HG02623 (cell line): ENCODE measurements at regions not wholly inside any gene's neighbourhood (a gene's known extent, or its start where the extent isn't known, plus 50 kb on each side); places are given as distances from the start of the nearest gene placed in this dataset.
A peak's percentile ranks its signal among the peaks of the same experiment; 100 is the strongest.

Experiments used
- ATAC-seq: cut with Tn5 transposase; IDR thresholded peaks from one replicate; pipeline ENCODE4 v1.9.1; 2021; ENCODE audit warnings: moderate library complexity; ENCODE audit not compliant: unreplicated experiment

DNA sequence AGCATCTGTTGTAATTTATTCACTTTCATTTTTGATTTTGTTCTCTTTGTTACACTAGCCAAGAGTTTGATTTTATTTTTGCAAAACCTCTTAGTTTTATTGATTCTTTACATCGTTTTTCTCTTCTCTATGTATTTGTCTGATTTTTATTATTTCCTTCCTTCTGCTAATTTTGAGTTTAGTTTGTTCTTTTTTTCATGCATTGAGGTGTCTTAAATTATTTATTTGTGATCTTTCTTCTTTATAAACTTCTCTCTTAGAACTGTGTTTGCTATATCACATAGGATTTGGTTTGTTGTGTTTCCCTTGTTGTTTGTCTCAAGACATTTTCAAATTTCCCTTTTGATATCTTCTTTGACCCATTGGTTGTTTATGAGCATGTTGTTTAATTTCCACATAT lies 51.7 kb upstream of the NFKBIA start:
- ATAC-seq, result no peak

DNA sequence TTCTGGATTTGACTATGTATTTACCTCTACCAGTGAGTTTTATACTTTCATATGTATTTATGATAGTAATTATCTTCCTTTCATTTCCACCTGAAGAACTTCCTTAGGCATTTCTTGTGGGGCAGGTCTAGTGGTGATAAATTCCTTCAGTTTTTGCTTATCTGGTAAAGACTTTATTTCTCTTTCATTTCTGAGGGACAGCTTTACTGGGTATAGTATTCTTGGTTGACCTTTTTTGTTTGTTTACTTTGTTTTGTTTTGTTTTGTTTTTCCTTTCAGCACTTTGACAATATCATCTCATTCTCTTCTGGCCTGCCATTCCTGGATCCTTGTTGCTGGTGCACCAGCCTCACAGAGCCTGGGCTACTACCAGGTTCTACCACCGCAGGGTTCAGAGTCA lies 53.9 kb upstream of the NFKBIA start:
- ATAC-seq, result no peak

DNA sequence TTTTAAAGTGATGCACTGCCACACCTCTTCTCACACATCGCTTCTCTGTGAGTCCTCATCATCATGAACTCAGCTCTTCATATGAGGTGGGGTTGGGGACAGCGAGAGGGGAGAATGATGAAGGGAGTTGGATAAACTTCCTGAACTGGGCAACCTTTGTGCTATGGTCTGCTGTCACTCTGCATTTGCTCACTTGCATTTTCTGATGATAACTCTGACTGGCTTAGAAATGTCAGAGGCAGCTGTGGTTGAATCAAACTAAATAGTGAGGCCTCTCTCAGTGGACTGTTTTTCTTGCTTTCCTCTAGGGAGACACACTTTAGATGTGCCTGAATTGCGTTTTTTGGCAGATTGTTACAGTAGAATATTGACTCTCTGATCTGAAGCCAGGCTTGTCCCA lies 55.2 kb upstream of the NFKBIA start:
- no peak for ATAC-seq

DNA sequence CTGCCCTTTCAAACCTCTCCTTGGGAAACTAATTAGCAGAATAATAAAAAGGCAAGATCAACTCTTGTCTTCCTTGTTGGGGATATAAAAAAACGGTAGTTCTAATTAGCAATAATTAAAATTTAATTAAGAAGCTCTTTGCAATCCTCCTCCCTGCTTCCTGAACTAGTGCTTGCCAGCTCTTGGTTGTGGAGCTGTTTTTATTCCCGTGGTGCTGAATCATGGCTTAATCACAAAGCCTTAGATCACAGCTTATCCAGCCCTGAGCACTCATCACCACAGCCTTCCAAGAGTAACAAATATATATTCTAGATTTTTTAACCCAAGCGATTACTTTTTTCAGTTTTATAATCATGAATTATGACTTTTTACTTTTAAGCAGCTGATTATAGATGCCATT lies 63.2 kb upstream of the INSM2 start:
- ATAC-seq, result no peak

DNA sequence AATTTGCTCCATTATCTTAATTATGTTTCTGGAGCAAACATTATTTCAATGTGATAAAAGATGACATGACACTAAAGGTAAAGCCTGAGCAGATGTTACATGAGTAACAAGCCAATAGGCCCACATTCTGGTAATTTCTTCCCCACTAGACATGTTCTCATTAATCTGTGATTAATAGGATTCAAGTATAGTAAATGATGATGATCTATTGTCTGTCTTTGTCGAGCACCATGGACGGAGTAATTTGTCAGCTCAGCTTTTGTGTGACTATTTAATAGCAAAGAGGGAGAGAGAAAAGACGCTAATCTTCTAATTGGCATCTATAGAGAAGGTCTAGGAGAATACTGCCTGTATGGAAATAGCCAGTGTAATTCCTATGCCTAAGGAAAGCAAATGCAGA lies 62.2 kb upstream of the INSM2 start:
- ATAC-seq, result no peak

DNA sequence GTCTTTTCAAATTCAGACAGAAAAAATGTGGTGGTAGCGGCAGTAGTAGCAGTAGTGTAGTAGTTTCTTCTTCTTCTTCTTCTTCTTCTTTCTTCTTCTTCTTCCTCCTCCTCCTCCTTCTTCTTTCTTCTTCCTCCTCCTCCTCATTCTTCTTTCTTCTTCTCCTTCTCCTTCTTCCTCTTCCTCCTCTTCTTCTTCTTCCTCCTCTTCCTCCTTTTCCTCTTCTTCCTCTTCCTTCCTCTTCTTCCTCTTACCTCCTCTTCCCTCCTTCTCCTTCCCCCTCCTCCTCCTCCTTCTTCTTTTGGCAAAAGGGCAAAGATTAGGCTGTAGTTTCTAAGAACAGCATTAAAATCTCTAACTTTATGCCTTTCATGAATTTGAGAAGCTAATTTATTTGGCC lies 59.6 kb upstream of the INSM2 start:
- ATAC-seq, result no peak

DNA sequence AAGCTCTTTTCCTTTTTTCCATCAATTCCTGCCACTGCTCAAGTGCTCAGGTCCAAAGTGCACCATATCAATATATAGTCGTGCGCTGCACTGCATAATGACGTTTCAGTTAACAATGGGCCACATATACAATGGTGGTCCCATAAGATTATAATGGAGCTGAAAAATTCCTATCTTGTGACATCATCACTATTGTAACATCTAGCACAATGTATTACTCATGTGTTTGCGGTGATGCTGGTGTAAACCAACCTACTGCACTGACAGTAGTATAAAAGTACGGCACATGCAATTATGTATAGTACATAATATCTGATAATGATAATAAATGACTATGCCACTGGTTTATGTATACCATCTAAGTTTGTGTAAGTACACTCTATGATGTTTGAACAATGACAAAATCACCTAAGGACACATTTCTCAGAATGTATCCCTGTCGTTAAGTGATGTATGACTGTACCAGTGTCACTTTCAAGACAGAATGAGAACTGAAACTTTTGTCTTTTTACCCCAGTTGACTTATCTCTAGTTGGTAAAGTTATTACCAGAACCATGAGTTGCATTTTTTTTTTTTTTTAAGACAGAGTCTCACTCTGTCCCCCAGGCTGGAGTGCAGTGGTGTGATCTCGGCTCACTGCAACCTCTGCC lies 53.7 kb upstream of the INSM2 start:
- ATAC-seq, result peak; percentile 80

DNA sequence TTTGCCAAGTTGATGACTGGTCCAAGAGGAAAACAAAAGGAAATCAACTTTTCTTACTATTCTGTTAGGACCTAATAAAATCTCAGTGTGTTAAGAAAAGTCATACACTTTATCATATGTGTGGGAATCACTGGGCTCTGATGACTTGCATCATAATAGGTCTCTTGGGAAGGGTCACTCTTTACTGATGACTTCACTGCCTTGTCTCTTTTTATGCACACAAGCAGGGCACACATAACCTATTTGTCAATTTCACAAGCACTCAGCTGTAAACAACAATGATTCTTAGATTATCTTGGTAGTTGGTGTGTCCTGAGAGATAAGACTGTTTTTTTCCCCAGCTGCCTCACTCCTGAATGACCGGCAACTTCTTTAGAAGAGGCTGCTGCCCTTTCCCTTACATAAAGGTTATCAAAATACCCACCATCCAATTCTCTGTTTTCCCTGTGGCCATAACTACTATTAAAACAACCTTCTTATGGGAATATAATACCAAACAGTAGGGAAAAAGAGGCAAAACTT lies 50.9 kb upstream of the INSM2 start:
- no peak for ATAC-seq
